GM18909 (cell line): ENCODE measurements at regions not wholly inside any gene's neighbourhood (a gene's known extent, or its start where the extent isn't known, plus 50 kb on each side); places are given as distances from the start of the nearest gene placed in this dataset.
"Not testable (repeated sequence)": the region's sequence is repeated elsewhere in the genome, so short reads cannot be mapped to it uniquely, and the experiment has no call there.

Experiments used
- ATAC-seq: cut with Tn5 transposase; IDR thresholded peaks from one replicate; pipeline ENCODE4 v1.9.1; 2021; ENCODE audit warnings: mild to moderate bottlenecking; ENCODE audit not compliant: unreplicated experiment, poor library complexity

DNA sequence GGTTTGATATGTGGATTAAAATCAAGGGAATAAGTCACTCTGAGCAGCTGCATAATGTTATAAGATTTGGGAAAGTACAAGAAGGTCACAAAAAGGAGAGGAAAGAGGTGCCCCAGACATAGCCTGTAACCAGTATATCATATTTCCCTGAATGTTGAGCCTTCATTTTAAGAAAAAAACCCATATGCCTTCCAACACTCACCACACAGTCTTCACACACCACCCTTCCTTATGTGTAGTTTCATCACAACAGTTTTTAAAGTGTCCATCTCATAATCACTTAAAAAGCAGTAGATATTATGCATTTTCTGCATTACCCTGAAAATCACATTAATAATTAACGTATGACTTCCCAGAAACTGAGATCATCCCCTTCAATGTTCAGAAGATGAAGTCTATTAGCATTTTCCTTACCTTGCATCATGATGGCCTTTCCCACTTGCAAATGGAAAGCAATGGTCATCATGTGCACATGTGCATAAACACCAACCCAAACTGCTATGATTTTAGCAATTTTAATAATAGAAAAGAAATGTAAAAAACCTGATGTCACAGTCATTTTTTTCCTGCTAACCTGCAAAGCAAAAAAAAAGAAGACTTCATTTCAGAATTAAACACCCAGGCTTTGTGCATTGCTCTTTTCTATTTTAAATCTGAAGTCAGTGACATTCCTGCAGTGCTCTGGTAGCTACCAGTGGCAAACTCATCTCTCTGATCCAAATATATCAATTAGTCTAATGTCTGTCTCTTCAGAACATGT is 465.0 kb downstream of the SUCLG1 start:
- no peak for ATAC-seq

DNA sequence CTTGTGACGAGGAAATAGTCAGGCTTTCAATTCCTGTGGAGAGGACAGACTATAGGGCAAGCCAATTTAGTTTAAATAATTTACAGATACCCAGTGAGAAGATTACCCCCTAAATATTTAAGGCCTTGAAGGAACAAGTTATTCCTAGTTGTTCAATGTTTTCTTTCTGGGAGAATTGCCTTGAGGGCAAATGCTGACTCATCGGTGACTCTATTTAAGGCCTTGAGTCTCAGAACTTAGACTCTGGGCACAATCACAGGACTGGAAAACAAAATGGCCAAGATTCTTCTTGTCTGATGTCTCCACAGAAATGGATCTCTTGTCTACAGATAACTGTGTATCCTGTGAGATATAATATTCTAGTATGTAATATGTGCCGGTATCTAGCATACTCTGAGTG is 467.1 kb downstream of the SUCLG1 start:
- ATAC-seq = no peak

DNA sequence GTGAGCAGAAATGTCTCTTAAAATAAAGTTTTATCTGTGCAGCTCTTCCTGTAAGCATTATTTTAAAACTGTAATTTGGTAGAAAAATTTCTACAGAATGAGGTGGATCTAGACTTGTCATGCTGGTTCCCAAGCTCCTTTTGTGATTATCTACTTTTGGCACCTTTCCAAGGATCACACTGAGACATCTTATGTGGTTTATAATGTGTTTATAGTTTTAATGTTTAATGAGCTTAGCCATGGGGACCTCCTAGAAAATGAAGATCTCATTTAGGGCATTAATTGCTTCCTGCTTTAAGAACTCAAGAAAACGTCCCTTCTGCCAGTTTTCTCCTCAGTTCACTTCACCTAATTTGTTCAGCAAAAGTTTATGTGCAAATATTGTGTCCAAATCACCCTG is 468.4 kb downstream of the SUCLG1 start:
- no peak for ATAC-seq

DNA sequence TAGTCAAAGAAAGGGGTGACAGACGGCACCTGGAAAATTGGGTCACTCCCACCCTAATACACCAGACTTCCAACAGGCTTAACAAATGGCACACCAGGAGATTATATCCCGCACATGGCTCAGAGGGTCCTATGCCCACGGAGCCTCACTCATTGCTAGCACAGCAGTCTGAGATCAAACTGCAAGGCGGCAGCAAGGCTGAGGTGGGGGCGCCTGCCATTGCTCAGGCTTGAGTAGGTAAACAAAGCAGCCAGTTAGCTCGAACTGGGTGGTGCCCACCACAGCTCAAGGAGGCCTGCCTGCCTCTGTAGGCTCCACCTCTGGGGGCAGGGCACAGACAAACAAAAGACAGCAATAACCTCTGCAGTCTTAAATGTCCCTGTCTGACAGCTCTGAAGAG is 482.5 kb downstream of the SUCLG1 start:
- ATAC-seq = not testable (repeated sequence)

DNA sequence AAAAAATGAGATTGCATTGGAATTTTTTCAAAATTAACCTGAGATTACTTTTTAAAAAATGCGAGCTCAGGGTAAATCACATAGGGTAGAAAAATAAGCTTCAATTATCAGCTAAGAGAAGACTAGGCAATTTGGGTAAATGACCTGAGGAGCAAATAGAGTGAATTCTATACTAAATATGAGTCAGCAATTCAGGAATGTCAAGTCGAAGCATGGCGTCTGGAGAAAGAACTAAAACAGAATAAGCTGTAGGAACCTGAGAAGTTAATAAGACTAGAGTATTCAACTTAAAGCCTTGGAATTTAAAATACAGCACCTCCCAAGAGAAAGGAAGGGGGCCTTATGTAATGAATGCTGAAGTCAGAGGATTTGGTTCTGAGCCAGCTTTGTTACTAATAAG is 487.0 kb downstream of the SUCLG1 start:
- no peak for ATAC-seq

DNA sequence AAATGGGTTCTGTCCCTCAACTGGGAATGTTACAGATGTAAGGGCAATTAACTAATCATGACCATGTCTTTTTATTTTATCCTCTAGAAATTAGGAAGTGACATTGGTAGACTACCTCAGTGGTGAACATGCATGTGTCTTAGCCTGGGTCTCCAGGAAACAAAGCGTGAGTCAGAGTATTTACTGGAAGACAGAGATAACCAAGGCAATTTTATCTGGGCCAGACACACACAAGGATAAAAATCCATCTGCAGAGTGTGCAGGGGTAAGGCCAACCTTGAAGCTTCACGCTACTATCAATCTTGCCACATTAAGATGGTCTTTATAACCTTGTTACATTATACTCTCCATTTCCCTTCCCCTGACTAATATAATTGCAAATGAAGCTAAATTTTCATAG is 487.5 kb downstream of the SUCLG1 start:
- ATAC-seq = no peak

DNA sequence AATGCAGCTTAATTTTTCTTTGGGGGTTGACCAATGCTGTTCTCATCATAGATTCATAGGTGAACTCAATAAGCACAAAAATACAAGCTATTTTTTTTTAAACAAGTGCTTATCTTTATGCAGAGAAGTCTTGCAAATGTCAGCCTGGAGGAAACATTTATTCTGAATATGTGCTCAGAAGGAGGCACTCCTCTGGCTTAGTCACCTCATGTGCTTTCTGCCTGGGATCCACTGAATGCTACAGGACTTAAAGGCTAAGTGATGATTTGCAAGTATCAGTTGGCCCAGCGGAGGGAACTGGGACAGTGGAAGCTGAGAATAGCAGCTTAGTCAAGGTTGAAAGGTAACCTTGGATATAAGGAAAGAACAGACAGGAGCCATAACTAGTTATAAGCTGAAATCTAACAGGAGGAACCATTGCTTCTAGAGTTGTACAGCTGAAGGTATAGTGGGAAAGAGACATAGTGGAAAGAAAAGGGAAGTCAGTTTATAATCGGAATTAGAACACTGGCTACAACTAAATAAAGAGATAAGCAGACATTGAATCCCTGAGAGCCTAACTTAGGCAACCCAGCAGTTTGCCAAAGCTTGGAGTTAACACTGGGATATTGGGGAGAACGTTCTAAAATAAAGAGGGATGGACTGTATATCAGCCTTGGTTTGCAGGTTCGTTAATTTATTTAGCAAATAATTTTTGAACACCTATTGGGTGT is 488.7 kb downstream of the SUCLG1 start:
- ATAC-seq = no peak

DNA sequence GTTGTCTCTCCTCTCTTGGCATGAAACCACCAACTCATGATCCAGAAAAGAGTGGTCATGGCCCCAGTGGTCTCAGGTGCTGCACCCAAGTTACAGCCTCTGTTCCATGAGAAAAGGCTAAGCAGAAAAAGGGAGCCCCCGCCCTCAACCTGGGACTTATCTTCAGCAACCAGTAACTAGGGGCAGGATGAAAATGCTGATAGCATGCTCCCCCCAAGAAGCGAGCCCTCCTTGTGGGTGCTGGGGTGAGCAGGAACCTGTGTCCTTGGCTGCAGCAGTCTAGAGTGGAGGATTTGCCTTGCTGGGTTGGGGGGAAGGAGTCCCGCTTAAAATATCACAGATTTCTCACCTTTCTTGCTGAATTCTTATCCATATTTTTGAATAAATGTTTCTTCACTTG is 490.0 kb downstream of the SUCLG1 start:
- no peak for ATAC-seq

DNA sequence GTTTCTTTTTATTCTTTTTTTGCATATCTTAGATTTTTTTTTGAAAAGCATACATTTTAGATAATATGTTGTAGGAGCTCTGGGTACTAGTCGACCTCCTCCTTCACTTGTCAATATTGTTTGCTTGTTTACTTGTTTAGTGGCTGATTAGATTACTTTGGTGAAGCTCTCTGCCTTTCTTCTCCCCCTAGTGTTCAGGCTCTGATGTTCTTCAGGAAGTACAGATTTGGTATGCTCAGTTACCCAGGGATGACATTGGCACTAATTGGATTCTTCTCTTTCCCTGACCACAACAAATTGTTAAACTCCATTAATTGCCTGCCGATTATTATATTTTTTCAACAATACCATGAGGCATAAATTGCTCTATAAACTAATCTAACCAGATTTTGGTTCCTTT is 491.2 kb downstream of the SUCLG1 start:
- ATAC-seq = no peak

DNA sequence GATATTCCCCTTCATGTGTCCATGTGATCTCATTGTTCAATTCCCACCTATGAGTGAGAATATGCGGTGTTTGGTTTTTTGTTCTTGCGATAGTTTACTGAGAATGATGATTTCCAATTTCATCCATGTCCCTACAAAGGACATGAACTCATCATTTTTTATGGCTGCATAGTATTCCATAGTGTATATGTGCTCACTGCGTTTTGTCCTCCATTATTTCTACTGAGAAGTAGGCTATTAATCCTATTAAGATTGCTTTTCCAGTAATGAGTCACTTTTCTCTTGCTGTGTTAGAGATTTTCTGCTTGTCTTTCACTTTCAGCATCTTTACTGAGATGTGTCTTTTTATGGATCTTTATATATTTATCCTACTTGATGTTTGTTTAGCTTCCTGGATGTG is 492.1 kb downstream of the SUCLG1 start:
- ATAC-seq = not testable (repeated sequence)

DNA sequence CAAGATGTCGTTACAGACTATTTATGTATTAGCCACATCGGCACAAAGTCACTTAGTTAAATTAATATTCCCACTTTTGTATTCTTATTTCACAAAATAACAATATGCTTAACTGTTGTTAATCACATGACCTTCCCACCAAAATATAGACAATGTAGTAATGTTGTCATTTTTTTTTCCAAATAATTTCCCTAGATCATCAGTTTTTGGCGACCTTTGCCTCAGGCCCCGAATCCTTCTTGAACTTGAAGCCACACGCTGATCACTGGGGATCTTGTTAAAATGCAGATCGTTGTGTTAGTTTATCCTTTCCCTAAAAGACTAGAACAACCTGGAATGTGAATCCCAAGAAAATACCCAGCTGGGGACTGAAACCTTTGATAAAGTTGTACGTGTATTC is 497.6 kb downstream of the SUCLG1 start:
- no peak for ATAC-seq

DNA sequence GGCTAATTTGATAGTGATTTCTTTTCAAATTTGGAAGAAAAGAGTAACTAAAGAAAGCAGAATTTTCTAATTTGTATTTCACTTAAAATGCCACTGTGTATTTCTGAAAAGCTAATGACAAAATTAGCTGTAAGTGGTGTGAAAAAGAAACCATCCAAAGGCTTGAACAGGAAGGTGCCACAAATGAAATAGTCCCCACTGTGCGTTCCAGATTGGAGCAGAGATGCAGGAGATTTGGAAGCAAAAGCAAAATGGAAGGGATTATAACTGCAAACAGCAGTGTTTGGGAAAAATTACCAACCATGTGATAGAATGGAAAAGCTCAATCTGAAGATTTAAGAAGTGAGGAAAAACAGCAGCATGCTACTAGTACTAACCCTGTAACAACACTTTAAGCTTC is 498.7 kb downstream of the SUCLG1 start:
- no peak for ATAC-seq

DNA sequence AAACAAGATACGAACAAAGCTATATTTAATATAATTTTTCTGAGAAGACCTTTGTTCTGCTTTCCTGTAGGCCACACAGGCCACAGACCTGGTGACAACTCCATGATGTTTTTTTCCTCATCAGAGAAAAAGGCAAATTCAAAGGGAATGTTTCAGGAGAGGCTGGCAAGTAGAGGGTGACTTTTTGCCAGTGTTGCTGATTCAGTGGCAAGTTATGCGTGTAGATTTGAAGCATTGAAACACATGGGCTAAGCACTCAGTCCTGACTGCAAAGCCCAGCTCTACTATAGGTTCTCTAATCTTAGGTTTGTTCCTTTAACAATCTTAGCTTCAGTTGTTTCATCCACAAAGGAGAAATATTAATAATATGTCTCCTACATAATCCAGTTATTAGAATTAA is 499.8 kb downstream of the SUCLG1 start:
- no peak for ATAC-seq

DNA sequence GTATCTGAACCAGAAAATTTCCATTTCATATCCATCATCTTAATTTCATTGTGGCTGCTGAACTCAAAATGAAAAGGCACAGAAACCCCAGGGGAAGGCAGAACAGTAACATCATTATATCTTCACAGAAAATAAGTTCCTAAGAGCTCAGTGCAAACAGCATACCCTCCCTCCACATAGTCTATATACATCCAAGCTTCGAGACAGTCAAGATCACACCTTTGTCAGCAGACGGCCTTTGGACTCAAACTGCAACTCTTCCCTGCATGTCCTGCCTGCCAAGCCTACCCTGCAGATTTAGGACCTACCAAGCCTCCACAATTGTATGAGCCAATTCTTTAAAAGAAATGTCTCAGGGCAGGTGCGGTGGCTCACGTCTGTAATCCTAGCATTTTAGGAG is 502.1 kb downstream of the SUCLG1 start:
- no peak for ATAC-seq

DNA sequence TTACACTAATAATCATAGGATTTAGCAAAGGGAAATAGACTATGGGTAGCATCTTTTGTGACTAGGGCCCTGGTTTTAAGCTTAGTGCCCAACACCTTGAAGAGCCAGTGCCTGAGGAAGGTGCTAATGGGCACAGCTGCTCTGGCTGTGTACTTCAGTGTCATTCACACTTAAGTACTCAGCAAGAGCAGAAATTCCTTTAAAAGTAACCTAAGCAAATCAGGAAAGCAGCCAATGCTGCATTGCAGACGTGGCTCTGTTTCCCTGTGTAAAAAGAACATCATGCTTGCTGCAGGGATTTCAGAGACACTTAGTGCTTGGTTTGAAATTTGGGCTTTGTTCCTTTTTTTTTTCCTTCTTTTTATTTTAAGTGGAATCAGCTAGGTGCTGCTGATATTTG is 505.4 kb downstream of the SUCLG1 start:
- ATAC-seq = no peak

DNA sequence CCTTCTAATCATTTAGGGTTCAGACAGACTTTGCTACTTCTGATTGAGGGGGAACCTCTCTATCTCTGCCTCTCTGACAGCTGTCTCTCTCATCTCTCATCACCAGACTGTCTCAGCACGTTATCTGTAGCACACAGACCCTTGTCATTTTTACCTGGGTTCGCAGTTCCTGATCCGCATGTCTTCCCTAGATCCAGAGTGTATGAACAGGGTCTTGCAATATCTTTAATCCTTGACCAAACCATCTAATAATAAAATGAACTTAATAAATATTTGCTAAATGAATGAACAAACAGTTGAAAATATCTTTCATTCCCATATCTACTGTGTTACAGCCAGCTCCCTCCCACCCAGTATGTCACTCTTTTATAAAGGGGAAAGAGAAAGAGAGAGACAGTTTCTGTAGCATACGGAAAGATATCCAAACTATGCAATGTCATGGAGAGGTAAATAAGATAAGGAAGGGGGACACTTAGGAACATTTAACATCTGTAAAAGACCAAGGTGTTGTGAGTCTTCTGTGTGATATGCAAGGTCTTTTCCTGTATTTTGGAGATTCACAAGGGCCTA is 507.6 kb downstream of the SUCLG1 start:
- ATAC-seq = no peak

DNA sequence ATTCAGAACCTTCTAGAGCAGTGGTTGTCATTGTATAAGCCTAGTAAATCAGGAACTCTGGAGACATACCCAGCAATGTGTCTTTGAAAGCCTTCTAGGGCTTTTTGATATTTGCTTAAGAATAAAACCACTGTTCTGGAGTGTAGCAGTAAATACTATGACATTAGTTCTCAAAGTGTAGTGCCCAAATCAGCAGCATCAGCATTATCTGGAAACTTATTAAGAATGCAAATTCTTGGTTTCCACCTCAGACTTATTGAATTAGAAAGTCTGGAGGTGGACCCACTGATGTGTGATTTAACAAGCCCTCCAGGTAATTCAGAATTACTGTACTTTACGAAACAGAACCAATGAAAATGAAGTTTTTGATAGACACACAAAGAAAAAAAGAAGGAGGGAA is 509.7 kb downstream of the SUCLG1 start:
- no peak for ATAC-seq

DNA sequence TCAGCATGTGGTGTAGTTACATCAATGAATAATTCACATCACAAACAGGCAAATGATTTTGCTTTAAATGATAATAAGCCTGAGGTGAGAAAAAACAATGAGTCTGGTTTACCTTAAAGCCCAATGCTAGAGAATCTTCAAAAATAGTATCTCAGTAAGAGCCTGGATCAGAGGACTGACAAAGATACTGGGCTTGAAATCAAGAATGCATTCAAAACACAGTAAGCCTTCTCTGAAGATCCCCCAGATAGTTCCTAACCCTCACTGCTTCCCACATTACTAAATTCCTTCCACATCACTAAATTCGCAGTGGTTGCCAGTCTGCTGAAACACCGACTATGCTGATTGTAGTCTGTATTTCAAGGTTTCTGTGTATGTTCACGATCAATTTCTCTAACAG is 514.9 kb downstream of the SUCLG1 start:
- no peak for ATAC-seq

DNA sequence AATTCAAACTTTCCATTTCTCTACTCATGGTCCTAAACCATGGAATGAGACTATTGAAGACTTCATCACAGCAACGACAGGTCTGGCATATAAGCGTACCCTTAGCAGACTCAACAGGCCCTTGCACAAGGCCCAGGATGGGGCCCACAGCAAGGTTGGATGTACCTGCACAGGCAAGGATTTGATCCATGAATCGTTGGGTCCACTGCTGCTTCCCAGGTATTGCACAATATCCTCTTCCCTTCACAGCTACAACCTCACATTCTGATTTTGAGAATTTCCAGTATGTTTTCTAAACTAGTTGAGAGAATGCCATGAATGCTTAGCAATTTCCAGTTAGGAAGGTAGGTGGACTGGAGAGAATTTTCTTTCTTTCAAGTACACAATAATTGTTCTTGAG is 515.8 kb downstream of the SUCLG1 start:
- ATAC-seq = no peak

DNA sequence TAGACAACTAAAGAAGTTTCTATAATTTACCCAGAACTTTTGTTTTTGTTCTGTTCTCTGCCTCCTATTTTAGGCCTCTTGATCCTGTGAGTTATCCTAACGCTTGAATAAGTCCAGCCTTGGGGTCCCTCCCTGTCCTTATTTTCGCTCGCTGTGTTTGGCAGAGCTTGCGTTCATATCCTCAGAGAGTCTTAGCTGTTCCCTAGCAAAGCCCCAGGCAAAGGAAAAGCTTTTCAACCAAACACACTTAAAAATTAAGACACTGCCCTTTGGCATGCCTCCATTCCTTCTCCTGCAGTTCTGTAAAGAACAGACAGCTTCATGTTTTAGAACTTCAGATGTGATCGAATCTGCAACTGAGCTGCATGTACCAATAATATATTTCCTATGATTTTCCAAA is 517.2 kb downstream of the SUCLG1 start:
- no peak for ATAC-seq

DNA sequence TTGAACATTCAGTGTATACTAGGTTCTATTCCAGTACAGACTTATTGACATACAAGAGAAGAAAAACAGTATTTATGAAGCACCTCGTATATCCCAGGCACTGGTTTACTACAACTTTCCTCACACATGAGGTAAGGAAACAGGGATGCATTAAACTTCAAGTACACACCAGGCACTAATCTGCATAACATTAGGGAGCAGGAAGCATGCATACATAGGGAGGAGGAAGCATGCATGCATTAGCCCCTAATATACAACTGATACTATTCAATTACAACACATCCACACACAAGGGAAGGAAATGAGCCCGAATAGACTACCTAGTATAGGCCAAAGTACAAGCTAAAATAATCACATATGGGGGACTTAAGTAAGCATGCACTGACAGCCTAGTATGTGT is 525.3 kb downstream of the SUCLG1 start:
- ATAC-seq = no peak

DNA sequence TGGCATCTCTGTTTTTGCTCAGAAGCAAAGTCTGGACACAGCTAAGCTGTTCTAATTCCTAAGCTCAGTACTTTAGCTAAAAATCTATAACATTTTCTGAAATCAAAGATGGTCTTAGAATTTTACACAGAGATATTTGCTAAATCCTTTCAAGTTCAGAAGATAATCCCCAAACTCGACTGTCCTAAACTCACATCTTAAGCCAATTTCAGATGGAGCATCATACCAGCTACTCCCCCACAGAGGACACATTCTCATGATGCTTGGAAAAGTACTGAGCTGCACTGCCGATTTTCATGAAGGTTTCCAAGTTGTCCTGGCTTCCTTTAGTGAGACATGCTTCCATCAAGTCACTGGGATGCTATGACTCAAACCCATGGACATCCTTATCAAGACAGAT is 535.5 kb downstream of the SUCLG1 start:
- ATAC-seq = no peak
